ENCODE measurements at regions not wholly inside any gene's neighbourhood (a gene's known extent, or its start where the extent isn't known, plus 50 kb on each side); places are given as distances from the start of the nearest gene placed in this dataset.

- Histone ChIP-seq H4K20me1 (ENCODE audit: control insufficient read depth, insufficient read depth) (no peaks in the 10 kb centered on the region), H3K4me2 (ENCODE audit: control insufficient read depth, insufficient read depth) (no peak overlapping the region), H2AFZ (ENCODE audit: control insufficient read depth, low read depth, low read length) (no peak overlapping the region), H3K9ac (ENCODE audit: control insufficient read depth, insufficient read depth, low read length) (no peak overlapping the region), H3K4me3 (no peak overlapping the region), H3K27me3 (replicated peaks in 1 of 2; ENCODE audit: control insufficient read depth in 2 of 2, insufficient read depth in 2 of 2, low read length in 1 of 2) (no peaks in the 10 kb centered on the region), H3K27ac (ENCODE audit: control insufficient read depth, insufficient read depth) (no peak overlapping the region), H3K79me2 (ENCODE audit: control insufficient read depth, insufficient read depth, low read length) (no peaks in the 10 kb centered on the region), H3K36me3 (ENCODE audit: control insufficient read depth in 2 of 2, insufficient read depth in 2 of 2, low read length in 1 of 2) (no peaks in the 10 kb centered on the region), H3K4me1 (ENCODE audit: control insufficient read depth, insufficient read depth, low read length) (no peaks in the 10 kb centered on the region), H3K9me3 (replicated peaks; ENCODE audit: control insufficient read depth, insufficient read depth, low read length) (no peaks in the 10 kb centered on the region)
- ChIA-PET RAD21 (ENCODE audit: unreplicated experiment) (no interaction called here), SMC1A (ENCODE audit: uncharacterized antibody, unreplicated experiment) (no interaction called here), POLR2A (no interaction called here), CTCF (no interaction called here)
- no peak for ATAC-seq
- DNase-seq (ENCODE audit: low read depth, low spot score) = no peak
- in situ Hi-C loops (cut with MboI) (no loop called here), intact Hi-C loops (cut with micrococcal nuclease; ENCODE audit: unreplicated experiment) (no loop called here)
- no TSS peak for BruUV-seq (replicated peaks)
- WGBS (ENCODE audit: insufficient coverage, insufficient replicate concordance, low lambda C conversion rate, missing lambda C conversion rate) = 3% methylated on average over 3 of the region's 3 CpGs
- TF ChIP-seq NFIC (IDR thresholded peaks at IDR 0.05; ENCODE audit: low read depth, low read length) = no peak
- no peak for TF ChIP-seq NFYA (IDR thresholded peaks at IDR 0.05; ENCODE audit: borderline replicate concordance, low read depth, low read length)
- no peak for TF ChIP-seq BCLAF1 (IDR thresholded peaks at IDR 0.05)
- TF ChIP-seq MTA2 (IDR thresholded peaks at IDR 0.05; ENCODE audit: low read depth) = no peak
- TF ChIP-seq, protein P1, sequence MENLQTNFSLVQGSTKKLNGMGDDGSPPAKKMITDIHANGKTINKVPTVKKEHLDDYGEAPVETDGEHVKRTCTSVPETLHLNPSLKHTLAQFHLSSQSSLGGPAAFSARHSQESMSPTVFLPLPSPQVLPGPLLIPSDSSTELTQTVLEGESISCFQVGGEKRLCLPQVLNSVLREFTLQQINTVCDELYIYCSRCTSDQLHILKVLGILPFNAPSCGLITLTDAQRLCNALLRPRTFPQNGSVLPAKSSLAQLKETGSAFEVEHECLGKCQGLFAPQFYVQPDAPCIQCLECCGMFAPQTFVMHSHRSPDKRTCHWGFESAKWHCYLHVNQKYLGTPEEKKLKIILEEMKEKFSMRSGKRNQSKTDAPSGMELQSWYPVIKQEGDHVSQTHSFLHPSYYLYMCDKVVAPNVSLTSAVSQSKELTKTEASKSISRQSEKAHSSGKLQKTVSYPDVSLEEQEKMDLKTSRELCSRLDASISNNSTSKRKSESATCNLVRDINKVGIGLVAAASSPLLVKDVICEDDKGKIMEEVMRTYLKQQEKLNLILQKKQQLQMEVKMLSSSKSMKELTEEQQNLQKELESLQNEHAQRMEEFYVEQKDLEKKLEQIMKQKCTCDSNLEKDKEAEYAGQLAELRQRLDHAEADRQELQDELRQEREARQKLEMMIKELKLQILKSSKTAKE (IDR thresholded peaks at IDR 0.05; ENCODE audit: low read depth, poor library complexity, severe bottlenecking) = no peak
- FAIRE-seq = no peak
These were observed 712.5 kb upstream of the SLIT2 start for GRCh38 chr4:19539201-19539600.

Data from GM12878 (cell line).